Hematopoietic multipotent progenitor cell treated with erythropoietin and hydrocortisone succinate and interleukin-3 and kit ligand, for 4 days (in vitro differentiated cells): ENCODE measurements at regions not wholly inside any gene's neighbourhood (a gene's known extent, or its start where the extent isn't known, plus 50 kb on each side); places are given as distances from the start of the nearest gene placed in this dataset.

Experiments used
- DNase-seq: peaks from one replicate; pipeline ENCODE4 v3.0.0-alpha.2; 2015

DNA sequence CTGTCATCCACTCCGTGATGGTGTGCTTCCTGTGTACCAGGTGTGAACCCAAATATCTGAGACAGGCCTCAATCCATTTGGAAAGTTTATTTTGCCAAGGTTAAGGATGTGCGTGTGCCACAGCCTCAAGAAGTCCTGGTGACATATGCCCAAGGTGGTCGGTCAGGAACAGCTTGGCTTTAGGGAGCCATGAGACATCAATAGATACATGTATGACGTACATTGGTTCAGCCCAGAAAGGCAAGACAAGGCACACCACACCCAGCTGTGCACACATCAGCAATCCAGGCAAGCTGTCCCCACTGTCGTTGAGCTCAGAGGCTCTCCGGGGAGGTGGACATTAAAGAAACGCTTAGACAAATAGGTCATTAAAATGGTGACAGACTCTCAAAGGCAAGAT is 56.8 kb upstream of the SHANK2 start:
- no peak for DNase-seq

DNA sequence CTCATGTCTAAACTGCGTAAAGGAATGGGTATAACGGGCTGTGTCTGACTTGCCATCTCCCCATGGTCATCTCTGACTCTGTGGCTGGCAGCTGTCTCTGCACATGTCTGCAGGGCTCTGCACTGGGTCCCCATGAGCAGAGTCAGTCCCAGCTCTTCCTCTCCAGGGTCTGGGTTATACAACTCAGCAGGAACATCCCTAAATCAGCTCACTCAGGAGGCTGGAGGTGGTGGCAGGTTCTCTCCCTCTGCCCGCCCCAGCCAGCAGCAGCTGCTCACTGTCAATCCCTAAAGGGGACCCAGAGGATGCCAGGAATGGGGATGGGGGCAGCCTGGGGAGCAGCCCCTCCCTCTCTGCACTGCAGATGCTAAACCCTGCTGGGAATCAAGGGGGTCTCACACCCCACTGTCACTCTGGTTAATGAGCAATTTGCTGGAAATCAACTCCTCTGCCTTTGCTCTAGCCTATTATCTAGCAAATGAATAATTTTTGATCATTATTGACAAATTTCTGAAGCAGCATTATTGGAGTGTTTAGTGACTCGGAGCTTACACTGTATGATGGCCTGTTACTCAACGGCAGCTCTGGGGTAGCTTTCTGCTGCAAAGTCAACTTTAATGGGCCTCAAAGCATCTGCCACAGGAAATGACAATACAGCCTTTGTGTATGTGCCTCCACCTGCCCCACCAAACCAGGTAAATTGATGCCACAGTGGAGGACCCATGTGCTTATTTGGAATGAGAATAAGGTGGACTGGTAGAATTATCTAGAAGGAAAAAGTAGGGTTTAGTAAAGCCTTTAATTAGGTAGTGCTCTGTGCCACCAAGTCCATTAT is 55.7 kb upstream of the SHANK2 start:
- DNase-seq: no peak

DNA sequence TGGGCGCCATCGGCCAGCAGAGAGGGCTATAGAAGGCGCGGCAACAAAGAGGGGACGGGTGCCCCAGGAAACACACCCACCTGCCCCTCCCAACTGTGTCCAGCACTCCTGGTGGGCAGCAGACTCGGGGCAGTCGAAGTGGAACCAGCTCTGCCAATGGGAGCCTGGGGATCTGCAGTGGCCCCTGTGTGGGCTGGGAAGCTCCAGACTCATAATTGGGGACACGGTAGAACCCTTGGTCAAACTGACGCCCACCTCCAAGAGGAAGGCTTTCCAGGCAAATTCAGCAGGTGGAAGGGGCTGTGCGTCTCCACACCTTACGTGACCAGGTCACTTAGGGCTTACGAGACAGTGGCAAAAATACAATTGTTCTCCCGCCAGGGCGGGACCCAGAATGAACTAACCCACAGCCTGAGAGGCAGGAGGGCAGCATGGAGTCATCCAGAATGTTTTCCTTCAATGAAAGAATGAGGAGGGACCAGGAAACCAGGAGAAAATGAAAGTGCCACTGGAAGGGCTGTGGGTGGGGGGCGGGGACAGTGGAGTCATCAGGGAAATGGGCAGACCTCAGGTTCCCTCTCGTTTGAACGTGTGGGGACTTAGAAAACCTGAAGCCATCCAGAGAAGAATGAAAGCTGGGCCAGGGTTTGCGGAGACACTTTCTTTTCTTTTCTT is 53.2 kb upstream of the SHANK2 start:
- DNase-seq: no peak

DNA sequence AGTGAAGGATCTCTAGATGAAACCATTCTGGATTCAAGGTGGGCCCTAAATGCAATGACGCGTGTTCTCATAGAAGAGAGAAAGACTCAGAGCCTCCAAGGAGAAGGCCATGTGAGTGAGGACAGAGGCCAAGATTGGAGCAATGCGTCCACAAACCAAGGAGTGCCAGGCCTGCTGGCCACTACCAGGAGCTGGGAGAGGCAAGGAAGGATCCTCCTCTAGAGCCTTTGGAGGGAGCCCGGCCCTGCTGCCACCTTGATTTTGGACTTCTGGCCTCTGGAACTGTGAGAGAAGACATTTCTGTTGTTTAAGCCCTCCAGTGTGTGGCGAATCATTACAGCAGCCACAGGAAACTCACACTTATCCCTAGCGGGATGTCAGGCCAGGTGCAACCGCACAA is 52.7 kb upstream of the SHANK2 start:
- no peak for DNase-seq

DNA sequence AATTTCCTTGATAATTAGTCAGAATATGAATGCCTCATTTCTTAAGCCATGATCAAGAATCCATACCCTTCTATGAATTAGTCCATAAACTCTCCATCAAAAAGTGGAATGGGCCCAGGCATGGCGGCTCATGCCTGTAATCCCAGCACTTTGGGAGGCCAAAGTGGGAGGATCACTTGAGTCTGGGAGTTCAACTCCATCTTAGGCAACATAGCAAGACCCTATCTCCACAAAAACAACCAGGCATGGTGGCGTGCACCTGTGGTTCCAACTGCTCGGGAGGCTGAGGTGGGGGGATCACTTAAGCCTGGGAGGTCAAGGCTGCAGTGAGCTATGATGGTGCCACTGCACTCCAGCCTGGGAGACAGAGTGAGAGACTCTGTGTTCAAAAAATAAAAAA is 52.1 kb upstream of the SHANK2 start:
- no peak for DNase-seq

DNA sequence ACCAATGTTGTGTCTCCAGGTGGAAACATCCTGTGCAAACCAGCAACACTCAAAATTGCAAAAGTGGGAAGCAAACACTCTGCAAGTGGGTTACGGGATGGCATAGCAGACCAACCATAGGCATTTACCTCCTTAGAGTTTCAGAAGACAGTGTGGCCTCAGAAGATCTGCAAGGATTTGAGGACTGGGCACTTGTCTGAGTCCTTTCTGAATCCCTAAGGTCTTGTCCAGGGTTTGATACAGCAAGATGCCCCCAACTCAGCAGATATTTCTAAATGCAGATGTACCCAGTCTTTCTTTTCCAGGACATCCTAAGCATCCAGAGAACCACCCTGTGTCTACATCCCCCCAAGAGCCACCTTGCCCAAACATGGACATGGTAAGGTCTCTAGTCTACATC is 51.7 kb upstream of the SHANK2 start:
- DNase-seq: no peak

DNA sequence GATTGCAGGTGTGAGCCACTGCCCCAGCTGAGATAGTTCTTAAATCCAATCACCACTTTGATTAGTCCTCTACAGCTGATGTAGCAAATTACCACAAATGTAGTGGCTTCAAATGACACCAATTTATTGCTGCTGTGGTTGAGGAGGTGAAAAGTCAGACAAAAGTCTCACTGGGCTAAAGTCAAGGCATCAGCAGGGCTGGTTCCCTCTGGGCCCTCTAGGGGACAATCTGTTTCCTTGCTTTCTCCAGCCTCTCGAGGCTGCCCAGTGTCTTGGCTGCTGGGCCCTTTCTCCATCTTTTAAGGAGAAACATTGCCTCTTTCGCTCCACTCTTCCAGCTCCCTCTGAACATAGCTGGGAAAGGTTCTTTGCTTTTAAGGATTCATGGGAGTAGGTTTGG is 50.5 kb upstream of the SHANK2 start:
- DNase-seq: no peak

DNA sequence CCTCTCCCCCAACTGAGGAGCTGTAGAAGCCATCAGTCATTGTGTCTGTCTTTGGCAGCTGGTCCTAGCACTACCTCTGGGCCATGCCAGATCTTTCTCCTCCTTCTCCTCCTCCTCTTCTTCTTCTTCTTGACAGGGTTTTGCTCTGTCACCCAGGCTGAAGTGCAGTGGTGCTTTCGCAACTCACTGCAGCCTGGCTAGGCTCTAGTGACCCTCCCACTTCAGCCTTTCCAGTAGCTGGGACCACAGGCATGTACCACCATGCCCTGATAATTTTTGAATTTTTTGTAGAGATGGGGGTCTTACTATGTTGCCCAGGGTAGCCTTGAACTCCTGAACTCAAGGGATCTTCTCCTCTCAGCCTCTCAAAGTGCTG is 50.1 kb upstream of the SHANK2 start:
- DNase-seq: no peak
